AG04450 (cell line): ENCODE measurements at regions not wholly inside any gene's neighbourhood (a gene's known extent, or its start where the extent isn't known, plus 50 kb on each side); places are given as distances from the start of the nearest gene placed in this dataset.

Experiments
- CTCF ChIA-PET: fragments of 300-600, 350-600 bp; formaldehyde crosslinking; extraction: SDS; loops from one replicate; lab custom pipeline; 2022; ENCODE audit warnings: antibody characterized with exemption, inconsistent platforms; lab: Charles Lee
- POLR2A ChIA-PET: fragments of 350-600 bp; formaldehyde crosslinking; extraction: SDS; loops from one replicate; lab custom pipeline; 2021; ENCODE audit warnings: antibody characterized with exemption, inconsistent platforms; lab: Yijun Ruan, JAX
- DNase-seq: peaks from one replicate; pipeline ENCODE4 v3.0.0-alpha.2; 2011; ENCODE audit warnings: low read depth, low spot score
- H3K27ac ChIP-seq: one replicate; pipeline ENCODE4 v1.5.1; 2012; ENCODE audit warnings: low read depth, low read length, control low read depth
- H3K27me3 ChIP-seq: one replicate; pipeline ENCODE4 v1.6.0; 2012; ENCODE audit warnings: low read length; ENCODE audit not compliant: control insufficient read depth, insufficient read depth
- H3K4me3 ChIP-seq: 2 replicates; pipeline ENCODE4 v1.5.1; 2011; ENCODE audit warnings: mild to moderate bottlenecking, low read depth, low read length, control low read depth
- H3K9me3 ChIP-seq: 2 replicates; pipeline ENCODE4 v1.5.1; 2012; ENCODE audit warnings: low read length; ENCODE audit not compliant: control insufficient read depth, insufficient read depth
- CTCF ChIP-seq: IDR thresholded peaks from 2 replicates; pipeline ENCODE4 v1.5.1; 2011; ENCODE audit warnings: low read depth, low read length, control low read depth, inconsistent platforms

- no peak for TF ChIP-seq CTCF
- POLR2A ChIA-PET: no interaction called here
- Histone ChIP-seq H3K27me3 (peaks cover 3% of the 10 kb centered on the region), H3K27ac (no peak overlapping the region), H3K4me3 (no peak overlapping the region), H3K9me3 (no peaks in the 10 kb centered on the region; the same call in 1 of the 2 replicates)
- DNase-seq: no peak
- CTCF ChIA-PET: interaction anchor here (0.6 to 1.7 kb wide), 3 partner anchors 10 to 584 kb away, joined by 4 to 5 read pairs (median 4); no protein-coding TSS in a partner anchor
Observed at GRCh38 chr9:95770653-95771131, 104.8 kb upstream of the ERCC6L2 start.

- ChIA-PET POLR2A (no interaction called here), CTCF (interaction anchor here (1.7 kb wide), 1 partner anchor 43 kb away, joined by 5 read pairs; no protein-coding TSS in a partner anchor)
- Histone ChIP-seq H3K4me3 (no peak overlapping the region), H3K27me3 (peaks cover 3% of the 10 kb centered on the region), H3K9me3 (no peaks in the 10 kb centered on the region; the same call in 1 of the 2 replicates), H3K27ac (no peak overlapping the region)
- TF ChIP-seq CTCF: no peak
- DNase-seq: no peak
Observed at GRCh38 chr9:95769909-95770433, 105.5 kb upstream of the ERCC6L2 start.

- no peak for TF ChIP-seq CTCF
- Histone ChIP-seq H3K27me3 (peaks cover 3% of the 10 kb centered on the region), H3K9me3 (no peaks in the 10 kb centered on the region; the same call in 1 of the 2 replicates), H3K27ac (no peak overlapping the region), H3K4me3 (no peak overlapping the region)
- DNase-seq: no peak
- ChIA-PET POLR2A (no interaction called here), CTCF (interaction anchor here (1.7 kb wide), 1 partner anchor 43 kb away, joined by 5 read pairs; no protein-coding TSS in a partner anchor)
Observed at GRCh38 chr9:95769473-95769872, 106.0 kb upstream of the ERCC6L2 start.

- TF ChIP-seq CTCF: no peak
Observed at GRCh38 chr9:95766906-95767305, 108.6 kb upstream of the ERCC6L2 start.

More at GRCh38 chr9:95766906-95767305, 108.6 kb upstream of the ERCC6L2 start:
- no peak overlapping the region for H3K4me3 ChIP-seq
- ChIA-PET CTCF (interaction anchor here (0.6 kb wide), 1 partner anchor 61 kb away, joined by 4 read pairs; no protein-coding TSS in a partner anchor), POLR2A (interaction anchor here (0.6 kb wide), 1 partner anchor 10 kb away, joined by 4 read pairs; no protein-coding TSS in a partner anchor)
- DNase-seq: no peak
- H3K27ac ChIP-seq: no peak overlapping the region
- peaks cover 3% of the 10 kb centered on the region for H3K27me3 ChIP-seq
- no peaks in the 10 kb centered on the region for H3K9me3 ChIP-seq
